22Rv1 (cell line): ENCODE measurements at regions not wholly inside any gene's neighbourhood (a gene's known extent, or its start where the extent isn't known, plus 50 kb on each side); places are given as distances from the start of the nearest gene placed in this dataset.

ENCODE experiments used
- CTCF ChIP-seq: fragments of 450-650 bp; IDR thresholded peaks from 2 replicates; pipeline ENCODE4 v1.5.1; 2017; ENCODE audit warnings: mild to moderate bottlenecking
- ZFX ChIP-seq: fragments of 450-650 bp; IDR thresholded peaks from 2 replicates; pipeline ENCODE4 v1.6.1; 2017; ENCODE audit warnings: antibody characterized with exemption, borderline replicate concordance

- TF ChIP-seq CTCF: no peak
- TF ChIP-seq ZFX: no peak
Observed at GRCh38 chr6:105879146-105879545, 207.0 kb upstream of the PRDM1 start.
